ENCODE measurements at regions not wholly inside any gene's neighbourhood (a gene's known extent, or its start where the extent isn't known, plus 50 kb on each side); places are given as distances from the start of the nearest gene placed in this dataset.

GRCh38 chr20:40939667-40940066, 89.0 kb upstream of the TOP1 start:
- TF ChIP-seq CTCF (IDR thresholded peaks at IDR 0.05; ENCODE audit: low read depth, low read length, missing control alignments): no peak
- no peak overlapping the region for H3K4me3 ChIP-seq (ENCODE audit: low read depth, low read length)
- no peak for DNase-seq (ENCODE audit: low read depth)
- in situ Hi-C loops (cut with HindIII; ENCODE audit: low sequenced_read_pairs): no loop called here

- in situ Hi-C loops (cut with HindIII; ENCODE audit: low sequenced_read_pairs): no loop called here
- no peak for DNase-seq (ENCODE audit: low read depth)
- TF ChIP-seq CTCF (IDR thresholded peaks at IDR 0.05; ENCODE audit: low read depth, low read length, missing control alignments): no peak
- H3K4me3 ChIP-seq (ENCODE audit: low read depth, low read length): no peak overlapping the region
Measured at GRCh38 chr20:40941133-40941610, 87.5 kb upstream of the TOP1 start.

- no peak overlapping the region for H3K4me3 ChIP-seq (ENCODE audit: low read depth, low read length)
- no peak for TF ChIP-seq CTCF (IDR thresholded peaks at IDR 0.05; ENCODE audit: low read depth, low read length, missing control alignments)
- in situ Hi-C loops (cut with HindIII; ENCODE audit: low sequenced_read_pairs): no loop called here
- no peak for DNase-seq (ENCODE audit: low read depth)
Measured at GRCh38 chr20:40942006-40942405, 86.6 kb upstream of the TOP1 start.

GRCh38 chr20:40942775-40943174, 85.8 kb upstream of the TOP1 start:
- no peak for TF ChIP-seq CTCF (IDR thresholded peaks at IDR 0.05; ENCODE audit: low read depth, low read length, missing control alignments)
- DNase-seq (ENCODE audit: low read depth): no peak
- in situ Hi-C loops (cut with HindIII; ENCODE audit: low sequenced_read_pairs): no loop called here

GRCh38 chr20:40943591-40943990, 85.0 kb upstream of the TOP1 start:
- in situ Hi-C loops (cut with HindIII; ENCODE audit: low sequenced_read_pairs): no loop called here
- DNase-seq (ENCODE audit: low read depth): no peak
- H3K4me3 ChIP-seq (ENCODE audit: low read depth, low read length): no peak overlapping the region
- TF ChIP-seq CTCF (IDR thresholded peaks at IDR 0.05; ENCODE audit: low read depth, low read length, missing control alignments): no peak

More at GRCh38 chr20:40942775-40943174, 85.8 kb upstream of the TOP1 start:
- no peak overlapping the region for H3K4me3 ChIP-seq (ENCODE audit: low read depth, low read length)

- no peak overlapping the region for H3K4me3 ChIP-seq (ENCODE audit: low read depth, low read length)
- in situ Hi-C loops (cut with HindIII; ENCODE audit: low sequenced_read_pairs): loop anchor here (5.0 kb wide), 1 partner anchor 1828 kb away; no protein-coding TSS in a partner anchor
- no peak for TF ChIP-seq CTCF (IDR thresholded peaks at IDR 0.05; ENCODE audit: low read depth, low read length, missing control alignments)
- DNase-seq (ENCODE audit: low read depth): no peak
Measured at GRCh38 chr20:40945189-40945588, 83.4 kb upstream of the TOP1 start.
